Activated CD8-positive, alpha-beta T cell treated with anti-CD3 and anti-CD28 coated beads, Interleukin-2, amount 10 ng/mL, durations not matched to agents 7 days and 5 days (primary cell): ENCODE measurements at regions not wholly inside any gene's neighbourhood (a gene's known extent, or its start where the extent isn't known, plus 50 kb on each side); places are given as distances from the start of the nearest gene placed in this dataset.

Experiments used
- ATAC-seq: fragments of 150-1000 bp; cut with Tn5 transposase; one replicate; pipeline ENCODE4 v1.10.0; 2021; ENCODE audit warnings: moderate library complexity
- CTCF ChIA-PET: fragments of 350-600 bp; sonication (Branson Sonifier 250); formaldehyde crosslinking; loops from one replicate; lab custom pipeline; 2021; ENCODE audit warnings: antibody characterized with exemption; lab: Charles Lee
- POLR2A ChIA-PET: fragments of 350-600 bp; sonication (Branson Sonifier 250); formaldehyde crosslinking; loops from one replicate; lab custom pipeline; 2021; ENCODE audit warnings: antibody characterized with exemption; lab: Charles Lee
- DNase-seq: peaks from one replicate; pipeline ENCODE4 v3.0.0-alpha.2; 2020
- H3K27ac Mint-ChIP-seq: one replicate; pipeline ENCODE4 v1.8.0; 2021; ENCODE audit warnings: mild to moderate bottlenecking, mixed read lengths
- H3K27me3 Mint-ChIP-seq: one replicate; pipeline ENCODE4 v1.8.0; 2021; ENCODE audit warnings: low read depth, mixed read lengths
- H3K36me3 Mint-ChIP-seq: one replicate; pipeline ENCODE4 v1.8.0; 2021; ENCODE audit warnings: low read depth, mixed read lengths
- H3K4me1 Mint-ChIP-seq: one replicate; pipeline ENCODE4 v1.8.0; 2021; ENCODE audit warnings: low read depth, mixed read lengths
- H3K4me3 Mint-ChIP-seq: one replicate; pipeline ENCODE4 v1.8.0; 2021; ENCODE audit warnings: mild to moderate bottlenecking, mixed read lengths
- H3K9me3 Mint-ChIP-seq: one replicate; pipeline ENCODE4 v1.8.0; 2022; ENCODE audit warnings: mixed read lengths; ENCODE audit not compliant: insufficient read depth

DNA sequence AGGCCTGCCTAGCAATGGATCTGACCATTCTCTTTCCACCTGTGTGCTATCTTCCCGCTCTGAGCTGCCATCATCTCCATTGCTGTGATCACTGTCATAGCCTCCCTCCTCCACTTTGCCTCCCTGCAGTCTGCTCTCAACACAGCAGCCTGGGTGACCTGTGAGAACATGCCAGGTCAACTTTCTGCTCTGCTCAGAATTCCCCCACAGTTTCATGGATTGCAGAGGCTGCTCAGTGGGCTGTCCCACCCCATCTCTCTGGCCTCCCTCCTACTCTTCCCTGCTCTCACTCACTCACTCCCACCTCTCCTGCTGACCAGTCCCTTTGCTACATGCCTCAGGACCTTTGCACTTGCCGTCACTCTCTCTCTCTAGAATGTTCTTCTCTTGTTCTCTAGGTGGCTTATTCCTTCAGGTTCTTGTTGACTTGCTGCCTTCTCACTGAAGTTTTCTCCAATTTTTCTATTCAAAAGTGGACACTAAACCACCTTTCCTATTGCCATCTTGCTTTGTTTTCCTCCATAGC, 159.9 kb downstream of the CD83 start:
- Mint-ChIP-seq H3K4me3 (peak overlapping the region; percentile 47), H3K9me3 (peaks cover 15% of the 10 kb centered on the region), H3K36me3 (peaks cover 14% of the 10 kb centered on the region), H3K27me3 (no peaks in the 10 kb centered on the region), H3K4me1 (peaks cover 45% of the 10 kb centered on the region), H3K27ac (peak overlapping the region; percentile 89)
- DNase-seq = no peak
- ChIA-PET CTCF (interaction anchor here (1.1 to 1.5 kb wide), 2 partner anchors 12 to 30 kb away, joined by 4 read pairs; no protein-coding TSS in a partner anchor), POLR2A (interaction anchor here (0.6 to 1.8 kb wide), 4 partner anchors 13 to 23 kb away, joined by 3 to 5 read pairs (median 4); no protein-coding TSS in a partner anchor)
- peak; percentile 63 for ATAC-seq

DNA sequence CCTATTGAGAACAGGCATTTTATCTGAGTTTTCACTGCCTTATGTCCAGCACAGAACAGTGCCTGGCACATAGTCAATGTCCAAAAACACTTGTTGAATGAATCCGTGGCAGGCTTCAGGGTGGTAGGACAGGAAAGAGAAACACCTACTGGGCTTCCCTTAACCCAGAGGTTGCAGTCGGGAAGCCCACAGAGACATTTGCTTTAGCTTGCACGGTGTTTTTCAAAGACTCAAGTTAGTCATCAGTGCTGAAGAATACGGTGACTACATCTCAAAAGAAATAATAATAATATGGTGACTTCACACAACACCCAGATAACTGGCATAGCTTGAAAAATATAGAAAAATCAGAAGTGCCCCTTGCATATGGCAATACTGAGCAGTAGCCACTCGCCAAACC, 160.4 kb downstream of the CD83 start:
- Mint-ChIP-seq H3K27me3 (no peaks in the 10 kb centered on the region), H3K9me3 (peaks cover 10% of the 10 kb centered on the region), H3K4me3 (no peak overlapping the region), H3K4me1 (peaks cover 44% of the 10 kb centered on the region), H3K27ac (peak overlapping the region; percentile 89), H3K36me3 (peaks cover 12% of the 10 kb centered on the region)
- ChIA-PET POLR2A (interaction anchor here (2.1 kb wide), 1 partner anchor 13 kb away, joined by 6 read pairs; no protein-coding TSS in a partner anchor), CTCF (interaction anchor here (1.4 kb wide), 1 partner anchor 66 kb away, joined by 3 read pairs; no protein-coding TSS in a partner anchor)
- ATAC-seq = no peak
- DNase-seq = no peak

DNA sequence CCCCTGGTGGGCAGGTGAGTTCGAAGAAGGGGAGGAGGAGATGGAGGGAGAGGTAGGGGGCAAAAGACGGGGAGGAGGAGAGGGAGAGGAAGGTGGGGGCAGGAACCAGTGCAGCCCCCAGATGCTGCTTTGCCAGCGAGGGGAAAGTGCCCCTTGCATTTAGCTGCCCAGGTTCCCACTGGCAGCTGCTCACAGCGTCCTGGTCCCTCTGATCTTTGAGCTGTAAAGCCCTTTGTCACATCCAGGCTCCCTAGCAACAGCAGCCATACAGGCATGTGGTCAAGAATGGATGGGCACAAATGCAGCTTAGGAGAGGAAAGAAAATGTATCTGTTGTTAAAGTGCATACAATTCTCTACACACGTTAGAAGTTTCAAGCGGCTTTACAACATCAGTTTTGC, 160.9 kb downstream of the CD83 start:
- H3K4me3 Mint-ChIP-seq = no peak overlapping the region
- ChIA-PET CTCF (interaction anchor here (1.0 to 1.4 kb wide), 3 partner anchors 12 to 433 kb away, joined by 3 to 6 read pairs (median 5); no protein-coding TSS in a partner anchor), POLR2A (interaction anchor here (2.1 kb wide), 1 partner anchor 12 kb away, joined by 6 read pairs; no protein-coding TSS in a partner anchor)
- H3K36me3 Mint-ChIP-seq = peaks cover 11% of the 10 kb centered on the region
- no peaks in the 10 kb centered on the region for H3K27me3 Mint-ChIP-seq
- DNase-seq (no peak), ATAC-seq (no peak)
- peak overlapping the region; percentile 89 for H3K27ac Mint-ChIP-seq
- H3K4me1 Mint-ChIP-seq = peaks cover 44% of the 10 kb centered on the region
- H3K9me3 Mint-ChIP-seq = peaks cover 8% of the 10 kb centered on the region

DNA sequence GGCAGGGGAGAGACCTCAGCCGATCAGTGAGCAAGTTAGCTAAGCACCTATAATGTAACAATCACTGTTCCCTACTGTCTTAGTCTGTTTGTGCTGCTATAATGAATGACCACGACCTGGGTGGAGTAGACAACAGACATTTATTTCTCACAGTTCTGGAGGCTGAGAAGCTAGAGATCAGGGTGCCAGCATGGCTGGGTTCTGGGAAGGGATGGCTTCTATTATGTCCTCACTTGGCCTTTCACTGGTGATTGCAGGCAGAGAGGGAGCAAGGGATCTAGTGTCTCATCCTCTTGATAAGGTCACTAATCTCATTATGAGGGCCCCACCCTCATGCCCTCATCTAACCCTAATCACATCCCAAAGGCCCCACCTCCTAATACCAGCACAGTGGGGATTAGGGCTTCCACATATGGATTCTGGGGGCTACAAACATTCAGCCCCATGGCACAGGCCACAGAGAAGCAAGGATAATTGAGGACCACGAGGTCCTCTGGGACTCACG, 162.5 kb downstream of the CD83 start:
- Mint-ChIP-seq H3K4me1 (peaks cover 35% of the 10 kb centered on the region), H3K36me3 (peaks cover 9% of the 10 kb centered on the region), H3K27me3 (no peaks in the 10 kb centered on the region), H3K9me3 (peaks cover 8% of the 10 kb centered on the region), H3K4me3 (no peak overlapping the region), H3K27ac (no peak overlapping the region)
- ATAC-seq (no peak), DNase-seq (no peak)
- POLR2A ChIA-PET = interaction anchor here (2.1 kb wide), 1 partner anchor 11 kb away, joined by 6 read pairs; no protein-coding TSS in a partner anchor
- CTCF ChIA-PET = no interaction called here

DNA sequence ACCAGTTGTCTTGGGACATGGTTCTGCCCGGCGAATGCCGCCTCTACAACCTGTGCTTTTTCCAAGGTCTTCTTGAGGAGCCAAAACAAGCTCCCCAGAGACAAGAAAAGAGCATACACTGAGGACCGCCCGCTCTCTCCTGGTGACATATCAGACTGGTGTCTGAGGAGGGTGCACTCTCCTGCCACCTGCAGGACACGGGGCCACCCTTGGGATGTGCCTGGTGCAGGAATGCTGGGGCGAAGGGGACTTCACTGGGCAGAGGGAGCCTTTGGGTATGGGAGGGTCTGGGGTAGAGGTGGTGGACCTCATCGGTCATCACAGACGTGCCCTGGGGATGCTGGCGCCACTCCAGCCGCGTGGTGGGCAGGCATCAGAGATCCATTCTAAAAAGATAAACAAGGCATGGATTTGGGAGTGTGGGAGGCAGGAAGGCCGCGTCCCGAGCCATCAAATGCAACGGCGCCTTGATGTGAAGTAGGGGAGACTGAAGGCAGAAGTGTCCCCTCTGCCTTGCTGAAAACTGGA, 163.3 kb downstream of the CD83 start:
- Mint-ChIP-seq H3K4me3 (no peak overlapping the region), H3K9me3 (peaks cover 8% of the 10 kb centered on the region), H3K27me3 (no peaks in the 10 kb centered on the region), H3K27ac (no peak overlapping the region), H3K36me3 (peaks cover 9% of the 10 kb centered on the region), H3K4me1 (peaks cover 27% of the 10 kb centered on the region)
- no peak for DNase-seq
- POLR2A ChIA-PET = interaction anchor here (1.3 kb wide), 1 partner anchor 9 kb away, joined by 3 read pairs; no protein-coding TSS in a partner anchor
- no peak for ATAC-seq
- CTCF ChIA-PET = no interaction called here

DNA sequence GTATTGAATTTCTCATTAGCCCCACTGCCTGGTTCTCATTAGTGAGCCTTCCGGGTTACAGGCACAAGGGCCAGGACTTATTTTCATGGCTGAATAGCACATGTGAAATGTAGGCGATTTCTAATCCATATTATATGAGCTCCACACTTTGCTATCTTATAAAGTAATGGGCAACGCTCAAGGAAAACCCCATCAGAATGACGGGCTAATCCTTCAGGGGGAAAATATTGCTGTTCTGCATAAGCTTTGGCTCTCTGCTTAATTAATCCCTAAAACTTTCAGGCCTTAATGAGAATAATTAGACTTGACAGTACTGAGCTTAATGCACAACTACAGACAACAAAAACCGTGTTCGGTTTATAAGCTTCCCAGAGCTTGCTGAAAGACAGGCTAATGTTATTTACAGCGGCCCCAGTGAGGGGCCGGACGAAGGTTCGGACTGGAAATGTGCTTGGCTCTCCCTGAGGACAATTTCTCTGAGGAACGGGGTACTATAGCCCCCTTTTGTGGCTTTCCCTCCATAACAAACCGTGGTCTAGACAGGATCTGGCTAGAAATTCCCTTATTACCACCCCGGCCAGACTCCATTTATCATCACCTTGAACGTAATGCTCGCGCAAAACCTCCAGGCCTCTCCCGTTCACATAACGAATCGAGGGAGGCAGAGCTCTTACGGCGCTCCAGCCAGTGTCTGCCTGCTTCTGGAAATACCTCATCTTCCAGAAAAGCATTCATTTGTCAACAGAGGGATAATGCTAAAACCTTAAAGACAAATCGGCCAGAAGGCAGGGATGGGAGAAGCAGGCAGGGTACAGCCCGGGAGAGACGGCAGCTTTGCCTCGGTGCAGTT, 164.5 kb downstream of the CD83 start:
- ChIA-PET POLR2A (interaction anchor here (1.3 kb wide), 1 partner anchor 8 kb away, joined by 3 read pairs; no protein-coding TSS in a partner anchor), CTCF (no interaction called here)
- H3K4me1 Mint-ChIP-seq = peaks cover 15% of the 10 kb centered on the region
- no peak overlapping the region for H3K4me3 Mint-ChIP-seq
- no peak overlapping the region for H3K27ac Mint-ChIP-seq
- no peak for DNase-seq
- peaks cover 8% of the 10 kb centered on the region for H3K9me3 Mint-ChIP-seq
- no peak for ATAC-seq
- H3K27me3 Mint-ChIP-seq = no peaks in the 10 kb centered on the region
- H3K36me3 Mint-ChIP-seq = peaks cover 9% of the 10 kb centered on the region

DNA sequence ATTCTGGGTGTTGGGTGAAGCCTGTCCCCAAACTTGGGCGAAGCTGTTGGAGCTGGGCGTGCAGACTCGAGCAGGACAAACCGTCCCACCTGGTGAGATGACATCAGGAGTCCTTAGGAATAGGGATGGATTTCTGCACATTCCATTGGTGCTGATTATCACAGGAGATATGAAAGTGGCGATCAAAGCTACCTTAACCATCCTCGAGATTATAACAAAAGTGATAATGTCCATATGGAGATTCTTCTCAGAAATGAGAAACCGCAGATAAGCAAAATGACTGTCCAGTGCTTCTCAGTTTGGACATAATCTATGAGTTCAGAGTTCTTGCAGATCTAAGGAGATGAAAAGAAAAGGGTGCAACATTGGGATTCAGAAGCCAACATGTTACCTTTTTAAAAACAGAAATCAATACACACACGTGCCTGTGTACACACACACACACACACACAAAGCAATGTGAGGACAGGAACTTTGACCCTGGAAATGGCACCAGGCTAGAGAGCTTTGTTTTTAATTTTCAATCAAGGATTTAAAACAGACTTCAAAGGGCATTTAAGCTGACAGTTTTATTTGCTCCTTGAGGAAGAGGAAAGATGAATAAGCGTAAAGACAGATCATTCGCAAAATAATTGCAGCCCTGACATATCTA, 165.4 kb downstream of the CD83 start:
- ATAC-seq = no peak
- no peak overlapping the region for H3K27ac Mint-ChIP-seq
- CTCF ChIA-PET = no interaction called here
- H3K27me3 Mint-ChIP-seq = no peaks in the 10 kb centered on the region
- peaks cover 6% of the 10 kb centered on the region for H3K4me1 Mint-ChIP-seq
- no peak overlapping the region for H3K4me3 Mint-ChIP-seq
- peaks cover 8% of the 10 kb centered on the region for H3K9me3 Mint-ChIP-seq
- DNase-seq = no peak
- POLR2A ChIA-PET = no interaction called here
- peaks cover 9% of the 10 kb centered on the region for H3K36me3 Mint-ChIP-seq

DNA sequence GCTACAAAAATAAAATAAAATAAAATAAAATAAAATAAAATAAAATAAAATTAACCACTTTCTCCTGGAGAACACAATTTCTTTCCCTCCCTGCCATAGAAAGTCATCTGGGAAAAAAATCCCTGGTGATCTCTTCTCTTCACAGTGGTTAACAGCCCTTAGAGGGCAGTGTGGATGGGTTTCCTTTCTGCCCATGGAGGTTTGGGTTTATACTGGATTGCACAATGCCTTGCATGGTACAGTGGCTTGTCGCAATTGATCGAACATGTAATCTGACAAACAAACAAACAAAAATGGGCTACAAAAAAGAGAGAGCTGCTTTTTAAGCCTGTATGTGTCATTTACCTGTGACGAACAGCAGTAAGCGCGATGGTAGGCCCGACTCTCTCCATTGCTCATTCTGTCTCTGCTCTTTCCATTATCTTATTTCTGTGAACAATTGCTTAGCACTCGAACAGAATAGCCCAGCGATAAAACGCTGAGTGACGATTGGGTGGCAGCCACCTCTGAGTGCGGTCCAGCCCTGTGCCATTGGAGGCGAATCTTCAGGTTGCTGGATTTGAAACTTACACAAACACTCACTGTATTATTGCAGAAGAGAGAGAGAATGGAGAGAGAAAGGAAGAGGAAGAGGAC, 166.1 kb downstream of the CD83 start:
- H3K4me3 Mint-ChIP-seq = no peak overlapping the region
- no peaks in the 10 kb centered on the region for H3K27me3 Mint-ChIP-seq
- peaks cover 8% of the 10 kb centered on the region for H3K9me3 Mint-ChIP-seq
- no peaks in the 10 kb centered on the region for H3K4me1 Mint-ChIP-seq
- POLR2A ChIA-PET = no interaction called here
- H3K36me3 Mint-ChIP-seq = peaks cover 9% of the 10 kb centered on the region
- ATAC-seq (no peak), DNase-seq (no peak)
- CTCF ChIA-PET = no interaction called here
- no peak overlapping the region for H3K27ac Mint-ChIP-seq

DNA sequence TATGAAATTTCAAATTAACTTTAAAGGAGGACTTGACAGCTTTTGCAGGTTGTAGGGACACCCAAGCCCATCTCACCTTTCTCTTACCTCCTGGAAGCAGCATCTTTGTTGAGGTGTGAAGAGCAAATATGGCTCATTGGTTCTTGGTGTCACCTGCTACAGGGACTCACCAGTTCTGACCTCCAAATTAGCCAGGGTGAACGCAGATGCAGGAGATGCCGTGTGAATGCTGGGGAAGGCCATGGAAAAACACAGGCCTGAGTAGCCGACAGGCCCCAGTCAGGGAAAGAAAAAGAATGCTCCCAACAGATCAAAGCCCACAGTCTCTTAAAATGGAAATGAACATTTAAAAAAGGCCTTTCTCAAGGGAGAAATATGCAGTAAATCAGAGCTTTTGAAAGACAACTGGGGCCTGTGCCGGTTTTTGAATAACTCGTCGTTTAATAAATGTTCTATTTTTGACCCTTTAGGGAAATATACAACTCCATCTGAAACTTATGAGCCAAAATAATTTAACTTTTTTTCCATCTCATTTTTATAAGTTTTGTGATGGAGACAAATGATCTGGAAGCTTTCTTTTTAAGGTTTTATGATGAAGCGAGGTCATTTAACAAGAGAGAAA, 167.5 kb downstream of the CD83 start:
- H3K27ac Mint-ChIP-seq = no peak overlapping the region
- H3K36me3 Mint-ChIP-seq = peaks cover 8% of the 10 kb centered on the region
- ATAC-seq (no peak), DNase-seq (no peak)
- no peaks in the 10 kb centered on the region for H3K27me3 Mint-ChIP-seq
- peaks cover 7% of the 10 kb centered on the region for H3K4me1 Mint-ChIP-seq
- H3K9me3 Mint-ChIP-seq = peaks cover 2% of the 10 kb centered on the region
- H3K4me3 Mint-ChIP-seq = no peak overlapping the region
- POLR2A ChIA-PET = interaction anchor here (0.6 kb wide), 1 partner anchor 39 kb away, joined by 3 read pairs; no protein-coding TSS in a partner anchor
- CTCF ChIA-PET = interaction anchor here (1.3 kb wide), 1 partner anchor 32 kb away, joined by 3 read pairs; no protein-coding TSS in a partner anchor

DNA sequence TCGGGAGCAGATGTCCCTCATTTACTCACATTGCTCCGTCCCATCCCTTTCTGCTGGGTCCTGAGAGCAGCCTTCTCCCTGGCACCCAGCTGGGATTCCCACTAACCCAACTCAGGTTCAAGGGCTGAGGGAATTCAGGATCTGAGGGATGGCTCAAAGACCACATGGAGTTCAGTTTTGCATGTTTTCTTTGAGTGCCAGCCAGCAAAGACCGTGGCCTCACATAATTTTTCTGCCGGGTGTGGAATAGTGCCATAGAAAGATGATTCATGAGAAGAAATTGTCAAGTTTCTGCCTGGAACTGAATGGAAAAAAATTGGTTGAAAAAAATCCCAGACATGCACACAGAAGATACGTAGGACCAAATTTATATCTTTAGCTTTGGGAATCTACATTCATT, 168.6 kb downstream of the CD83 start:
- Mint-ChIP-seq H3K4me3 (no peak overlapping the region), H3K27me3 (no peaks in the 10 kb centered on the region), H3K27ac (no peak overlapping the region), H3K4me1 (peaks cover 18% of the 10 kb centered on the region), H3K36me3 (peaks cover 4% of the 10 kb centered on the region), H3K9me3 (no peaks in the 10 kb centered on the region)
- CTCF ChIA-PET = interaction anchor here (1.3 kb wide), 1 partner anchor 31 kb away, joined by 3 read pairs; no protein-coding TSS in a partner anchor
- POLR2A ChIA-PET = no interaction called here
- no peak for ATAC-seq
- DNase-seq = no peak
